Trophoblast cell (in vitro differentiated cells and primary cell): ENCODE measurements at regions not wholly inside any gene's neighbourhood (a gene's known extent, or its start where the extent isn't known, plus 50 kb on each side); places are given as distances from the start of the nearest gene placed in this dataset.

Source experiments
- DNase-seq, 2 donors: peaks; one replicate each; pipeline ENCODE4 v3.0.0-alpha.2; 2016
- H2AFZ ChIP-seq: 2 replicates; pipeline ENCODE4 v1.6.1; 2013; ENCODE audit warnings: low read length, moderate library complexity, mild to moderate bottlenecking; ENCODE audit not compliant: insufficient read depth, poor library complexity
- H2AK5ac ChIP-seq: 2 replicates; pipeline ENCODE4 v1.6.1; 2013; ENCODE audit warnings: mild to moderate bottlenecking, low read length
- H2BK120ac ChIP-seq: 2 replicates; pipeline ENCODE4 v1.6.1; 2013; ENCODE audit warnings: low read length, mild to moderate bottlenecking, moderate library complexity; ENCODE audit not compliant: insufficient read depth, poor library complexity
- H2BK12ac ChIP-seq: 2 replicates; pipeline ENCODE4 v1.6.1; 2013; ENCODE audit warnings: mild to moderate bottlenecking, low read length, moderate library complexity
- H2BK5ac ChIP-seq: 2 replicates; pipeline ENCODE4 v1.6.1; 2013; ENCODE audit warnings: low read length, low read depth, moderate library complexity, mild to moderate bottlenecking; ENCODE audit not compliant: poor library complexity
- H3K14ac ChIP-seq: 2 replicates; pipeline ENCODE4 v1.6.1; 2013; ENCODE audit warnings: mild to moderate bottlenecking, low read length
- H3K18ac ChIP-seq: 2 replicates; pipeline ENCODE4 v1.6.1; 2013; ENCODE audit warnings: mild to moderate bottlenecking, low read length
- H3K23ac ChIP-seq: 2 replicates; pipeline ENCODE4 v1.6.1; 2013; ENCODE audit warnings: low read length
- H3K27ac ChIP-seq: 2 replicates; pipeline ENCODE4 v1.5.1; 2013; ENCODE audit warnings: low read depth, mild to moderate bottlenecking, inconsistent platforms, low read length, moderate library complexity
- H3K27me3 ChIP-seq: 2 replicates; pipeline ENCODE4 v1.6.1; 2013; ENCODE audit warnings: inconsistent platforms, mild to moderate bottlenecking, low read length, moderate library complexity; ENCODE audit not compliant: insufficient read depth
- H3K36me3 ChIP-seq, 2 experiments: 1 replicate in 1 of 2; 2 replicates in 1 of 2; pipeline ENCODE4 v1.6.1; 2013; ENCODE audit warnings: low read length in 2 of 2, mild to moderate bottlenecking in 2 of 2, moderate library complexity in 1 of 2; ENCODE audit not compliant: insufficient read depth in 2 of 2, control insufficient read depth in 1 of 2
- H3K4ac ChIP-seq: 2 replicates; pipeline ENCODE4 v1.6.1; 2013; ENCODE audit warnings: low read depth, mild to moderate bottlenecking, low read length, moderate library complexity
- H3K4me1 ChIP-seq, 2 experiments: 1 replicate in 1 of 2; 2 replicates in 1 of 2; pipeline ENCODE4 v1.6.1; 2013; ENCODE audit warnings: low read length in 2 of 2, mild to moderate bottlenecking in 2 of 2, moderate library complexity in 1 of 2; ENCODE audit not compliant: insufficient read depth in 2 of 2, control insufficient read depth in 1 of 2
- H3K4me2 ChIP-seq: 2 replicates; pipeline ENCODE4 v1.6.1; 2013; ENCODE audit warnings: inconsistent platforms, mild to moderate bottlenecking, low read length, moderate library complexity
- H3K4me3 ChIP-seq: 2 replicates; pipeline ENCODE4 v1.5.1; 2013; ENCODE audit warnings: mild to moderate bottlenecking, low read depth, low read length, inconsistent platforms
- H3K79me1 ChIP-seq: one replicate; pipeline ENCODE4 v1.6.1; 2013; ENCODE audit warnings: low read length
- H3K79me2 ChIP-seq: 2 replicates; pipeline ENCODE4 v1.6.1; 2013; ENCODE audit warnings: low read length, mild to moderate bottlenecking; ENCODE audit not compliant: control insufficient read depth, insufficient read depth, poor library complexity
- H3K9ac ChIP-seq: 2 replicates; pipeline ENCODE4 v1.6.1; 2013; ENCODE audit warnings: mild to moderate bottlenecking, low read length
- H3K9me3 ChIP-seq: 2 replicates; pipeline ENCODE4 v1.6.1; 2013; ENCODE audit warnings: low read depth, mild to moderate bottlenecking, control low read depth, inconsistent platforms, low read length; ENCODE audit not compliant: insufficient read depth
- H4K12ac ChIP-seq: 2 replicates; pipeline ENCODE4 v1.6.1; 2013; ENCODE audit warnings: low read depth, mild to moderate bottlenecking, low read length, moderate library complexity
- H4K8ac ChIP-seq: 2 replicates; pipeline ENCODE4 v1.6.1; 2013; ENCODE audit warnings: low read depth, mild to moderate bottlenecking, low read length, moderate library complexity
- H4K91ac ChIP-seq: one replicate; pipeline ENCODE4 v1.6.1; 2013; ENCODE audit warnings: low read depth, mild to moderate bottlenecking, low read length, moderate library complexity
- WGBS: extraction: QIAGEN DNeasy Blood & Tissue Kit; methylation state at CpG from one replicate; pipeline ENCODE4 v1.1.7; 2013; ENCODE audit warnings: missing lambda C conversion rate; ENCODE audit not compliant: insufficient read length, insufficient coverage; ENCODE audit errors: extremely low coverage; 5-methylcytosine and 5-hydroxymethylcytosine counted together

DNA sequence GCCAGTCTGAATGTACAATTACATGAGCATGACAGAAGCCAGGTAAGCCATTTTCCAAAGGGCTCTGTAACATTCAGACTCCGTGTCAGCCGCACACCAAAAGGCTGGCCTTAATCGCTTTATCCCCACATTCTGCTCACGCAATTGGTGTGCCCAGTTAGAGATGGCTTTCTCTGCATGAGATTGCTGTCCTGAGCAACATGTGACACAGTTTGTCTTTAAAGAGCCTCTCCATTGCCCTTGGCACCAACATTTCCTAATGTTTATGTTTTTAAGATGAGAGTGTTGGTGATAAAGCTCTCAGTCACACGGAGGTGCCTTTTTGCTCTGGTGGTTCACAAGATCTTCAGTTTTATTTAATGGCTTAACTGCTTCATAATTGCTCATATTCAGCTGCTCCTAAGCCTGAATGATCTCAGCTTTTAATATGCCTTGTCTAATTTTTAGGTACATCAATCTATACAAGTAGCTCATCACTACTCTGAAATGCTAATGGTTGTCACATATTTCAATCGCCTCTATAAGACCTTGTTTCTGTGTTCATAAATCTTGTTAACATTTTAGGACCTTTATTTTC, 164.8 kb upstream of the ACVR2A start:
- Histone ChIP-seq H2BK5ac (no peak overlapping the region), H3K4me1 (no peaks in the 10 kb centered on the region), H2AK5ac (no peak overlapping the region), H4K12ac (no peak overlapping the region), H3K36me3 (no peaks in the 10 kb centered on the region), H3K14ac (no peak overlapping the region), H3K4me2 (no peak overlapping the region), H3K27me3 (no peaks in the 10 kb centered on the region), H3K79me1 (no peaks in the 10 kb centered on the region), H4K8ac (no peak overlapping the region), H3K27ac (no peak overlapping the region), H2BK12ac (no peak overlapping the region), H3K23ac (no peak overlapping the region), H2AFZ (no peak overlapping the region), H3K18ac (no peak overlapping the region), H3K4ac (no peak overlapping the region), H3K9me3 (no peaks in the 10 kb centered on the region), H3K79me2 (no peaks in the 10 kb centered on the region), H3K4me3 (no peak overlapping the region), H3K9ac (no peak overlapping the region), H2BK120ac (no peak overlapping the region), H4K91ac (no peak overlapping the region)
- no peak for DNase-seq
- no CpG with 5 or more reads among the region's 6 CpGs for WGBS

GRCh38 chr2:147679191-147679954, 165.5 kb upstream of the ACVR2A start:
- H3K23ac ChIP-seq = no peak overlapping the region
- WGBS = no CpG with 5 or more reads among the region's 3 CpGs

GRCh38 chr2:147665105-147665504, 179.7 kb upstream of the ACVR2A start:
- H2BK12ac ChIP-seq = no peak overlapping the region
- no peak overlapping the region for H3K9ac ChIP-seq
- H2BK5ac ChIP-seq = no peak overlapping the region
- no peak overlapping the region for H3K23ac ChIP-seq
- H3K79me2 ChIP-seq = no peaks in the 10 kb centered on the region
- no peaks in the 10 kb centered on the region for H3K79me1 ChIP-seq
- no peak overlapping the region for H4K8ac ChIP-seq
- H3K9me3 ChIP-seq = no peaks in the 10 kb centered on the region
- H2BK120ac ChIP-seq = no peak overlapping the region
- H3K4ac ChIP-seq = no peak overlapping the region
- H3K36me3 ChIP-seq = no peaks in the 10 kb centered on the region
- no peak overlapping the region for H4K12ac ChIP-seq
- H3K18ac ChIP-seq = no peak overlapping the region
- no peak overlapping the region for H3K4me2 ChIP-seq
- H3K27me3 ChIP-seq = no peaks in the 10 kb centered on the region
- no peak overlapping the region for H3K4me3 ChIP-seq
- H3K14ac ChIP-seq = no peak overlapping the region
- H3K4me1 ChIP-seq = no peaks in the 10 kb centered on the region
- no peak overlapping the region for H4K91ac ChIP-seq
- no peak overlapping the region for H2AFZ ChIP-seq
- no peak overlapping the region for H2AK5ac ChIP-seq
- peak; percentile 11 to 19 for DNase-seq
- WGBS = no CpG with 5 or more reads among the region's 2 CpGs
- no peak overlapping the region for H3K27ac ChIP-seq

More at GRCh38 chr2:147679191-147679954, 165.5 kb upstream of the ACVR2A start:
- no peak overlapping the region for H3K14ac ChIP-seq
- no peaks in the 10 kb centered on the region for H3K79me2 ChIP-seq
- no peak overlapping the region for H4K8ac ChIP-seq
- H3K4me3 ChIP-seq = no peak overlapping the region
- no peaks in the 10 kb centered on the region for H3K27me3 ChIP-seq
- H3K4ac ChIP-seq = no peak overlapping the region
- no peak overlapping the region for H2BK5ac ChIP-seq
- DNase-seq = no peak
- no peak overlapping the region for H2BK12ac ChIP-seq
- no peak overlapping the region for H3K27ac ChIP-seq
- H2BK120ac ChIP-seq = no peak overlapping the region
- no peak overlapping the region for H2AFZ ChIP-seq
- H3K36me3 ChIP-seq = no peaks in the 10 kb centered on the region
- H3K18ac ChIP-seq = no peak overlapping the region
- H4K12ac ChIP-seq = no peak overlapping the region
- no peak overlapping the region for H3K4me2 ChIP-seq
- no peaks in the 10 kb centered on the region for H3K9me3 ChIP-seq
- H3K4me1 ChIP-seq = no peaks in the 10 kb centered on the region
- no peaks in the 10 kb centered on the region for H3K79me1 ChIP-seq
- no peak overlapping the region for H3K9ac ChIP-seq
- H4K91ac ChIP-seq = no peak overlapping the region
- no peak overlapping the region for H2AK5ac ChIP-seq

DNA sequence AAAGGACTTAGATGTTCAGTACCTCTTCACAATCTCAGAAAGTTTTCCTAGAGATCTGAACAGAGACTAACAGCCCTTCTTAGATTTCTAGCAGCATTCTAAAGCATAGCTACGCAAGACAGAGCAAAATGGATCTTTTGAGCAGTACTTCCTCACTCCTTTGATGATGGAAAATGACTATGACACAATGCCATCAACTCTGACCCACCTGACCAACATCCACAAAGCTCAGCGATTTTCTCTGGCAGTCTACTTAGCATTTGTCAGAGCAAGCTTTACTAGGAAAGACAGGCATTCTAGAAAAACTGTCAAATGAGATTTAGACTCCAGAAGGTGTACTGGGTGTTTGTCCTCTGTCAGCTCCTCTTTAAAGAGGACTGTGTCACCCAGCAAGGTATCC, 180.9 kb upstream of the ACVR2A start:
- Histone ChIP-seq H3K4me2 (no peak overlapping the region), H2AFZ (no peak overlapping the region), H3K14ac (no peak overlapping the region), H2BK120ac (no peak overlapping the region), H3K18ac (no peak overlapping the region), H2BK12ac (no peak overlapping the region), H4K12ac (no peak overlapping the region), H4K8ac (no peak overlapping the region), H3K79me1 (no peaks in the 10 kb centered on the region), H3K9me3 (no peaks in the 10 kb centered on the region), H3K27ac (no peak overlapping the region), H3K27me3 (no peaks in the 10 kb centered on the region), H2AK5ac (no peak overlapping the region), H3K36me3 (no peaks in the 10 kb centered on the region), H3K9ac (no peak overlapping the region), H4K91ac (no peak overlapping the region), H3K23ac (no peak overlapping the region), H3K4ac (no peak overlapping the region), H3K4me1 (no peaks in the 10 kb centered on the region), H3K79me2 (no peaks in the 10 kb centered on the region), H2BK5ac (no peak overlapping the region), H3K4me3 (no peak overlapping the region)
- no peak for DNase-seq
- no CpG with 5 or more reads among the region's 2 CpGs for WGBS
